HepG2 (cell line): ENCODE measurements at regions not wholly inside any gene's neighbourhood (a gene's known extent, or its start where the extent isn't known, plus 50 kb on each side); places are given as distances from the start of the nearest gene placed in this dataset.

Experiments used
- ATAC-seq: fragments of 200-7000 bp; cut with Tn5 transposase; 3 replicates; pipeline ENCODE4 v1.9.1; 2020; ENCODE audit warnings: mild to moderate bottlenecking, moderate library complexity
- BruUV-seq: library from RNA; stranded (reverse); fragments of 400-500 nt; replicated peaks from 2 replicates; lab custom pipeline; 2021; lab: Mats Ljungman, UMichigan
- CTCF ChIA-PET: fragments of 300-600 bp; formaldehyde crosslinking; extraction: SDS; loops from one replicate; lab custom pipeline; 2021; ENCODE audit warnings: low total read pairs, inconsistent platforms, low intra/inter-chr PET ratio; lab: Yijun Ruan, JAX
- POLR2A ChIA-PET: fragments of 350-600 bp; sonication (Branson Sonifier 250); formaldehyde crosslinking; loops from one replicate; lab custom pipeline; 2020; ENCODE audit warnings: antibody characterized with exemption, inconsistent platforms; lab: Yijun Ruan, JAX
- DNase-seq: peaks from one replicate; pipeline ENCODE4 v3.0.0-alpha.2; 2015; ENCODE audit warnings: low spot score
- FAIRE-seq: peaks from 3 replicates; lab custom pipeline; 2011; peaks lifted over from hg19 to GRCh38; lab: Jason Lieb, UNC
- H2AFZ ChIP-seq: one replicate; pipeline ENCODE4 v1.6.1; 2011; ENCODE audit warnings: low read length, inconsistent platforms
- H3K27ac ChIP-seq: fragments of 300-600 bp; 3 replicates; pipeline ENCODE4 v1.8.0; 2011; ENCODE audit warnings: mixed run types, mild to moderate bottlenecking, mixed read lengths, low read length, inconsistent platforms; ENCODE audit not compliant: insufficient read depth; ENCODE audit errors: extremely low read length
- H3K27me3 ChIP-seq, 2 experiments: fragments of 200-600 bp in 1 of 2; 2 replicates in 1 of 2; 3 replicates in 1 of 2; pipeline versions ENCODE4 v1.6.0 to v1.8.0; 2011; ENCODE audit warnings: low read length in 2 of 2, mild to moderate bottlenecking in 2 of 2, moderate library complexity in 2 of 2, inconsistent platforms in 1 of 2; ENCODE audit not compliant: insufficient read depth in 2 of 2, control insufficient read depth in 1 of 2
- H3K36me3 ChIP-seq, 2 experiments: fragments of 200-600 bp in 1 of 2; replicated peaks in 1 of 2; 2 replicates in 1 of 2; 3 replicates in 1 of 2; pipeline versions ENCODE4 v1.5.1 to v1.8.0; 2011; ENCODE audit warnings: low read length in 2 of 2, inconsistent platforms in 1 of 2; ENCODE audit not compliant: insufficient read depth in 2 of 2, control insufficient read depth in 1 of 2
- H3K4me1 ChIP-seq: 2 replicates; pipeline ENCODE4 v1.5.1; 2012; ENCODE audit warnings: low read length, inconsistent platforms; ENCODE audit not compliant: insufficient read depth
- H3K4me2 ChIP-seq: 2 replicates; pipeline ENCODE4 v1.6.0; 2011; ENCODE audit warnings: low read depth, low read length, inconsistent platforms
- H3K4me3 ChIP-seq, 3 experiments: fragments of 200-600 bp in 1 of 3; sonication (generic), shearing (Covaris generic) in 1 of 3; replicated peaks in 1 of 3; 2 replicates each; pipeline ENCODE4 v1.5.1; 2011 to 2016; ENCODE audit warnings: low read length in 3 of 3, inconsistent platforms in 2 of 3, low read depth in 2 of 3, mild to moderate bottlenecking in 2 of 3, control low read depth in 1 of 3, mixed read lengths in 1 of 3; ENCODE audit not compliant: insufficient read depth in 1 of 3
- H3K79me2 ChIP-seq: one replicate; pipeline ENCODE4 v1.6.1; 2011; ENCODE audit warnings: low read length, inconsistent platforms; ENCODE audit not compliant: insufficient read depth
- H3K9ac ChIP-seq: 2 replicates; pipeline ENCODE4 v1.6.0; 2011; ENCODE audit warnings: mild to moderate bottlenecking, low read depth, low read length, inconsistent platforms; ENCODE audit not compliant: insufficient read depth
- H3K9me3 ChIP-seq: 2 replicates; pipeline ENCODE4 v1.5.1; 2012; ENCODE audit warnings: mild to moderate bottlenecking, low read length
- H4K20me1 ChIP-seq: 2 replicates; pipeline ENCODE4 v1.6.0; 2011; ENCODE audit warnings: inconsistent platforms, mild to moderate bottlenecking, low read length, moderate library complexity; ENCODE audit not compliant: insufficient read depth
- BATF2 ChIP-seq: sonication (generic); formaldehyde crosslinking; IDR thresholded peaks from 2 replicates; pipeline ENCODE4 v1.8.0; 2022; ENCODE audit warnings: mild to moderate bottlenecking, missing genetic modification reagents, moderate library complexity
- CEBPZ ChIP-seq: IDR thresholded peaks from 2 replicates; pipeline ENCODE4 v1.6.1; 2012; ENCODE audit warnings: low read length, improper control_type of control experiment
- ISL2 ChIP-seq: sonication (generic); formaldehyde crosslinking; IDR thresholded peaks from 2 replicates; pipeline ENCODE4 v1.5.0; 2020; ENCODE audit warnings: missing genetic modification reagents
- RXRB ChIP-seq: IDR thresholded peaks from 2 replicates; pipeline ENCODE4 v1.6.1; 2016; ENCODE audit warnings: borderline replicate concordance, missing genetic modification reagents, missing compliant biosample characterization
- TBX3 ChIP-seq: fragments of 450-650 bp; IDR thresholded peaks from 2 replicates; pipeline ENCODE4 v1.6.1; 2017; ENCODE audit warnings: antibody characterized with exemption, mild to moderate bottlenecking, inconsistent platforms, borderline replicate concordance
- USF2 ChIP-seq, 2 experiments: sonication (generic) in 1 of 2; formaldehyde crosslinking in 1 of 2; IDR thresholded peaks; 2 replicates each; pipeline versions ENCODE4 v1.5.1 to v1.6.1; 2011 to 2020; ENCODE audit warnings: borderline replicate concordance in 1 of 2, low read depth in 1 of 2, low read length in 1 of 2, mild to moderate bottlenecking in 1 of 2, missing genetic modification reagents in 1 of 2, moderate library complexity in 1 of 2
- ZHX2 ChIP-seq, 2 experiments: sonication (generic) in 1 of 2; formaldehyde crosslinking in 1 of 2; IDR thresholded peaks; 2 replicates each; pipeline versions ENCODE4 v1.6.1 to v1.9.0; 2014 to 2022; ENCODE audit warnings: antibody characterized with exemption in 1 of 2, borderline replicate concordance in 1 of 2, inconsistent platforms in 1 of 2, low read depth in 1 of 2, missing genetic modification reagents in 1 of 2
- ZNF10 ChIP-seq: sonication (generic); formaldehyde crosslinking; IDR thresholded peaks from 2 replicates; pipeline ENCODE4 v1.4.0; 2020; ENCODE audit warnings: mild to moderate bottlenecking, low read depth, missing genetic modification reagents, borderline replicate concordance
- ZNF24 ChIP-seq: fragments of 450-650 bp; IDR thresholded peaks from 2 replicates; pipeline ENCODE4 v1.6.1; 2017; ENCODE audit warnings: antibody characterized with exemption, mild to moderate bottlenecking
- in situ Hi-C: cut with HindIII; loops from 2 replicates; pipeline ENCODE4 v1.10.0; 2017; ENCODE audit warnings: low pct_unique_long_range_greater_than_20kb; ENCODE audit not compliant: extremely low pct_ligation_motif_present
- intact Hi-C: fragments of 100-400 bp; cut with micrococcal nuclease; formaldehyde crosslinking; loops from one replicate; pipeline ENCODE4 v1.10.0; 2022; ENCODE audit not compliant: unreplicated experiment

- no peak for TF ChIP-seq TBX3
Observed at GRCh38 chr11:110990311-110990710, 255.2 kb upstream of the POU2AF2 start (continued).

GRCh38 chr11:110989428-110990133, 255.9 kb upstream of the POU2AF2 start:
- no TSS peak for BruUV-seq
- FAIRE-seq (no peak), DNase-seq (no peak), ATAC-seq (no peak)
- ChIA-PET CTCF (no interaction called here), POLR2A (no interaction called here)
- Histone ChIP-seq H3K9me3 (no peaks in the 10 kb centered on the region), H3K4me1 (no peaks in the 10 kb centered on the region), H3K9ac (no peak overlapping the region), H4K20me1 (no peaks in the 10 kb centered on the region), H3K4me2 (no peak overlapping the region), H3K79me2 (no peaks in the 10 kb centered on the region), H2AFZ (no peak overlapping the region), H3K27ac (no peak overlapping the region), H3K27me3 (no peaks in the 10 kb centered on the region), H3K36me3 (no peaks in the 10 kb centered on the region), H3K4me3 (no peak overlapping the region)
- in situ Hi-C loops: no loop called here
- intact Hi-C loops: no loop called here
- no peak for TF ChIP-seq ZNF10 (CRISPR knock-in tag)
- no peak for TF ChIP-seq USF2 (IDR thresholded peaks at IDR 0.05; ENCODE audit: low read depth, low read length)
- no peak for TF ChIP-seq USF2 (CRISPR knock-in tag; IDR thresholded peaks at IDR 0.05; ENCODE audit: borderline replicate concordance)
- no peak for TF ChIP-seq RXRB (CRISPR knock-in tag)
- no peak for TF ChIP-seq ZNF24
- no peak for TF ChIP-seq CEBPZ
- TF ChIP-seq BATF2 (CRISPR knock-in tag): no peak
- no peak for TF ChIP-seq ZHX2 (IDR thresholded peaks at IDR 0.05; ENCODE audit: low read depth)
- no peak for TF ChIP-seq ZHX2 (CRISPR knock-in tag; IDR thresholded peaks at IDR 0.05; ENCODE audit: borderline replicate concordance)
- TF ChIP-seq ISL2 (CRISPR knock-in tag): no peak
